ENCODE measurements at regions not wholly inside any gene's neighbourhood (a gene's known extent, or its start where the extent isn't known, plus 50 kb on each side); places are given as distances from the start of the nearest gene placed in this dataset.

DNA sequence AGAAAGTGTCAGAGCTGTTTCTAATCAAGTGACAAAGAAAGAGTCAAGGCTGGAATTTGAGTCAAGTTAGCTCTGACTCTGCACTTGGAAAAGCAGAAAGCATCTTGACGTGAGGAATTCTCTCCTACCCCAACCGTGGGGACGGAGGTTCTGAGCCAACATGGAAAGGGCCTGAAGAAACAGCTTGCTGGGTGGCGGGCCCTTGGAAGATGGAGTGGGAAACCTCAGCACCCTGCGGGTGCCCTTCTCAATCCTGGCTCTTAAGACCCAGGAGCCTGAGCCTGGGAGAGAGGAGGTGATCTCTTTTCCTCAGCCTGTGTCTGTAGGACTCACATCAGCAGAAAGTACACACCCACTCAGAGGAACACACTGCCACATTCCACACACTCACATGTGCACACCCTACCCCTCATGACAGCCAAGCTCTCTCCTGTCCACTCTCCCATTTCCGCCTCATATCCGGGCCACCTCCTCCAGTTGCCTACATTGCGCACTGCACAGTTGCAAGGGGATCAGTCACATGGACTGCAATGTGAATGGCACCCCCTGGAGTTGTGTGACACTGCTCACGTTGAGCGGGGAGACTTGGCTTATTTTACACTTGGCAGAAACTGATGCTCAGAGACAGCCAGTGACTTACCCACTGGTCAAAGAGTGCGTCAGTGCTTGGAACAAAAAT, 101.5 kb upstream of the SLC6A6 start:
- H3K27ac Mint-ChIP-seq = no peak overlapping the region
- Histone ChIP-seq H3K27ac (ENCODE audit: low read depth, low read length) (no peak overlapping the region), H3K4me1 (ENCODE audit: control insufficient read depth, insufficient read depth, low read length) (no peaks in the 10 kb centered on the region), H3K4me3 (ENCODE audit: low read length) (no peak overlapping the region), H3K9ac (ENCODE audit: extremely low read depth, low read length, poor library complexity, severe bottlenecking) (no peak overlapping the region), H3K9me3 (ENCODE audit: control insufficient read depth, low read length) (no peaks in the 10 kb centered on the region), H3K36me3 (ENCODE audit: control insufficient read depth, insufficient read depth, low read length) (no peaks in the 10 kb centered on the region), H3K27me3 (ENCODE audit: control insufficient read depth, insufficient read depth, low read length, poor library complexity, severe bottlenecking) (peaks cover 15% of the 10 kb centered on the region)
- no peak overlapping the region for H3K4me3 Mint-ChIP-seq
- 83 to 89% methylated on average over 4 to 11 of the region's 11 CpGs for WGBS, 2 experiments (ENCODE audit: insufficient coverage in 1 of 2, insufficient read length in 1 of 2)
- TF ChIP-seq, protein P1, sequence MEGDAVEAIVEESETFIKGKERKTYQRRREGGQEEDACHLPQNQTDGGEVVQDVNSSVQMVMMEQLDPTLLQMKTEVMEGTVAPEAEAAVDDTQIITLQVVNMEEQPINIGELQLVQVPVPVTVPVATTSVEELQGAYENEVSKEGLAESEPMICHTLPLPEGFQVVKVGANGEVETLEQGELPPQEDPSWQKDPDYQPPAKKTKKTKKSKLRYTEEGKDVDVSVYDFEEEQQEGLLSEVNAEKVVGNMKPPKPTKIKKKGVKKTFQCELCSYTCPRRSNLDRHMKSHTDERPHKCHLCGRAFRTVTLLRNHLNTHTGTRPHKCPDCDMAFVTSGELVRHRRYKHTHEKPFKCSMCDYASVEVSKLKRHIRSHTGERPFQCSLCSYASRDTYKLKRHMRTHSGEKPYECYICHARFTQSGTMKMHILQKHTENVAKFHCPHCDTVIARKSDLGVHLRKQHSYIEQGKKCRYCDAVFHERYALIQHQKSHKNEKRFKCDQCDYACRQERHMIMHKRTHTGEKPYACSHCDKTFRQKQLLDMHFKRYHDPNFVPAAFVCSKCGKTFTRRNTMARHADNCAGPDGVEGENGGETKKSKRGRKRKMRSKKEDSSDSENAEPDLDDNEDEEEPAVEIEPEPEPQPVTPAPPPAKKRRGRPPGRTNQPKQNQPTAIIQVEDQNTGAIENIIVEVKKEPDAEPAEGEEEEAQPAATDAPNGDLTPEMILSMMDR (conservative IDR thresholded peaks at IDR 0.05) = no peak
- no peak for DNase-seq
- H3K4me1 Mint-ChIP-seq = peaks cover 6% of the 10 kb centered on the region
- peaks cover 25% of the 10 kb centered on the region for H3K27me3 Mint-ChIP-seq (ENCODE audit: insufficient read depth)
- no peaks in the 10 kb centered on the region for H3K9me3 Mint-ChIP-seq
- no peaks in the 10 kb centered on the region for H3K36me3 Mint-ChIP-seq (ENCODE audit: low read depth)

- DNase-seq = no peak
- Histone ChIP-seq H3K9me3 (ENCODE audit: control insufficient read depth, low read length) (no peaks in the 10 kb centered on the region), H3K27me3 (ENCODE audit: control insufficient read depth, insufficient read depth, low read length, poor library complexity, severe bottlenecking) (peaks cover 15% of the 10 kb centered on the region), H3K9ac (ENCODE audit: extremely low read depth, low read length, poor library complexity, severe bottlenecking) (no peak overlapping the region), H3K27ac (ENCODE audit: low read depth, low read length) (no peak overlapping the region), H3K36me3 (ENCODE audit: control insufficient read depth, insufficient read depth, low read length) (no peaks in the 10 kb centered on the region), H3K4me3 (ENCODE audit: low read length) (no peak overlapping the region), H3K4me1 (ENCODE audit: control insufficient read depth, insufficient read depth, low read length) (no peaks in the 10 kb centered on the region)
- Mint-ChIP-seq H3K36me3 (ENCODE audit: low read depth) (no peaks in the 10 kb centered on the region), H3K4me1 (peaks cover 6% of the 10 kb centered on the region), H3K27me3 (ENCODE audit: insufficient read depth) (peaks cover 29% of the 10 kb centered on the region), H3K4me3 (no peak overlapping the region), H3K9me3 (no peaks in the 10 kb centered on the region), H3K27ac (peak overlapping the region; percentile 35)
- 85 to 86% methylated on average over 9 to 15 of the region's 15 CpGs for WGBS, 2 experiments (ENCODE audit: insufficient coverage in 1 of 2, insufficient read length in 1 of 2)
- TF ChIP-seq, protein P1 (conservative IDR thresholded peaks at IDR 0.05) = no peak
Measured at GRCh38 chr3:14301558-14301957, 100.8 kb upstream of the SLC6A6 start.

DNA sequence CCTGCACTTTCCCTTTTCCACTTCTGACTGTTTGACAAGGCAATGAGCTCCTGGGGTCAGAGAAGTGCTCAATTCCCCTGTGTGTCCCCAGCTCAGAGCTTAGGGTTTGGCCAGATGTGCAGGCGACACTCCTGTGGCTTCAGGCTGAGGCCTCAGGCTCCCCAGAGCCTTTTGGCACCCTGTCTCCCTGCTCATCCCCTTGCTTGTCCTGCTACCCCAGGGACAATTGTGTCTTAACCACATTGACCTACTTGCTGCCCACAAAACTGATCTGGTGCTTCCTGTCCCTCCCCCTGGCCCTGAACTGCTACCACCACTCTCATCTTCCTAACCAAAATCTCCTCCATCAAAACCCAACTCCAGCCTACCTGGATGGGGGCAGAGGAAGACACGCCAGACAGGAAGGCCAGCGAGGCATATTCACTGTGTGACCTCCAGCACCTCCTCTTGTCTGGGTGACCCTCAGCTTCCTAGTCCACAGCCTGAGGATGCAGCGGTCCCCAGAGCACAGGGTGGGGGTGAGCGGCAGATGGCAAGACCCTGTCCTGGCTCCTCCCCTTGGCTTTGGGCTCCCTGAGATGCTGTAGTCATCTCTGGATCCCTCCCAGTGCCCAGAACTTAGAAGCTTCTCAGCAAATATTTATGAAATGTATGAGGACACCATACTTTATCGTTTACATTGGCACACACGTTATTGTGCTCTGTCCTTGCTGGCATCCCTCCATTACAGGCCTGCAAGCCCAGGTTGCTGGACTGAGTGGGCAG, 98.9 kb upstream of the SLC6A6 start:
- DNase-seq = no peak
- TF ChIP-seq, protein P1 (conservative IDR thresholded peaks at IDR 0.05) = no peak
- Histone ChIP-seq H3K9ac (ENCODE audit: extremely low read depth, low read length, poor library complexity, severe bottlenecking) (no peak overlapping the region), H3K4me1 (ENCODE audit: control insufficient read depth, insufficient read depth, low read length) (no peaks in the 10 kb centered on the region), H3K27ac (ENCODE audit: low read depth, low read length) (no peak overlapping the region), H3K27me3 (ENCODE audit: control insufficient read depth, insufficient read depth, low read length, poor library complexity, severe bottlenecking) (peaks cover 24% of the 10 kb centered on the region), H3K4me3 (ENCODE audit: low read length) (no peak overlapping the region), H3K36me3 (ENCODE audit: control insufficient read depth, insufficient read depth, low read length) (no peaks in the 10 kb centered on the region), H3K9me3 (ENCODE audit: control insufficient read depth, low read length) (no peaks in the 10 kb centered on the region)
- Mint-ChIP-seq H3K27ac (no peak overlapping the region), H3K36me3 (ENCODE audit: low read depth) (no peaks in the 10 kb centered on the region), H3K27me3 (ENCODE audit: insufficient read depth) (peaks cover 46% of the 10 kb centered on the region), H3K4me1 (peaks cover 14% of the 10 kb centered on the region), H3K9me3 (no peaks in the 10 kb centered on the region), H3K4me3 (no peak overlapping the region)
- 87 to 100% methylated on average over 2 to 7 of the region's 7 CpGs for WGBS, 2 experiments (ENCODE audit: insufficient coverage in 1 of 2, insufficient read length in 1 of 2)
